Loucy (cell line): ENCODE measurements at regions not wholly inside any gene's neighbourhood (a gene's known extent, or its start where the extent isn't known, plus 50 kb on each side); places are given as distances from the start of the nearest gene placed in this dataset.

Source experiments
- H2AFZ ChIP-seq: fragments of 200-600 bp; sonication (generic); 2 replicates; pipeline ENCODE4 v1.6.0; 2016; ENCODE audit warnings: antibody characterized with exemption, mild to moderate bottlenecking, low read length, moderate library complexity
- H3F3A ChIP-seq: fragments of 200-600 bp; 2 replicates; pipeline ENCODE4 v1.6.0; 2016; ENCODE audit warnings: antibody characterized with exemption, low read depth, mild to moderate bottlenecking
- H3K27me3 ChIP-seq: fragments of 200-600 bp; sonication (generic); 2 replicates; pipeline ENCODE4 v1.6.1; 2014; ENCODE audit warnings: low read length, mild to moderate bottlenecking; ENCODE audit not compliant: insufficient read depth, poor library complexity, severe bottlenecking
- H3K36me3 ChIP-seq: fragments of 200-600 bp; sonication (generic); 2 replicates; pipeline ENCODE4 v1.6.1; 2016; ENCODE audit warnings: low read length; ENCODE audit not compliant: insufficient read depth
- H3K4me1 ChIP-seq: fragments of 200-600 bp; sonication (generic); 2 replicates; pipeline ENCODE4 v1.5.1; 2014; ENCODE audit warnings: low read length, mild to moderate bottlenecking; ENCODE audit not compliant: insufficient read depth, poor library complexity, severe bottlenecking
- H3K4me2 ChIP-seq: fragments of 200-600 bp; sonication (generic); 2 replicates; pipeline ENCODE4 v1.6.0; 2014; ENCODE audit warnings: antibody characterized with exemption, low read length, low read depth, mild to moderate bottlenecking; ENCODE audit not compliant: poor library complexity, severe bottlenecking
- H3K4me3 ChIP-seq: fragments of 200-600 bp; sonication (generic); 2 replicates; pipeline ENCODE4 v1.5.1; 2014; ENCODE audit warnings: low read length, mild to moderate bottlenecking, mixed read lengths; ENCODE audit not compliant: poor library complexity, severe bottlenecking
- H3K79me2 ChIP-seq: fragments of 200-600 bp; sonication (generic); 2 replicates; pipeline ENCODE4 v1.6.1; 2014; ENCODE audit warnings: low read length; ENCODE audit not compliant: insufficient read depth
- H3K9ac ChIP-seq: fragments of 200-600 bp; sonication (generic); 2 replicates; pipeline ENCODE4 v1.6.0; 2014; ENCODE audit warnings: mild to moderate bottlenecking, low read depth, low read length, moderate library complexity; ENCODE audit not compliant: poor library complexity, severe bottlenecking
- H3K9me2 ChIP-seq: fragments of 200-600 bp; sonication (generic); replicated peaks from 2 replicates; pipeline ENCODE4 v1.6.1; 2016; ENCODE audit warnings: low read depth, low read length, mixed read lengths
- H3K9me3 ChIP-seq: fragments of 200-600 bp; sonication (generic); 2 replicates; pipeline ENCODE4 v1.6.1; 2014; ENCODE audit warnings: mild to moderate bottlenecking, antibody characterized with exemption, low read length, low read depth; ENCODE audit not compliant: insufficient read depth
- H4K20me1 ChIP-seq: fragments of 200-600 bp; sonication (generic); 2 replicates; pipeline ENCODE4 v1.6.0; 2014; ENCODE audit warnings: antibody characterized with exemption, low read length, mild to moderate bottlenecking; ENCODE audit not compliant: insufficient read depth, poor library complexity, severe bottlenecking
- EZH2phosphoT487 ChIP-seq: fragments of 200-600 bp; IDR thresholded peaks from 2 replicates; pipeline ENCODE4 v1.6.1; 2018; ENCODE audit warnings: antibody characterized with exemption, mild to moderate bottlenecking, moderate library complexity, borderline replicate concordance
- TF ChIP-seq, protein P1 (sequence below): fragments of 200-600 bp; sonication (generic); conservative IDR thresholded peaks from 2 replicates; pipeline ENCODE4 v1.5.1; 2014; ENCODE audit warnings: mild to moderate bottlenecking, antibody characterized with exemption, low read length

DNA sequence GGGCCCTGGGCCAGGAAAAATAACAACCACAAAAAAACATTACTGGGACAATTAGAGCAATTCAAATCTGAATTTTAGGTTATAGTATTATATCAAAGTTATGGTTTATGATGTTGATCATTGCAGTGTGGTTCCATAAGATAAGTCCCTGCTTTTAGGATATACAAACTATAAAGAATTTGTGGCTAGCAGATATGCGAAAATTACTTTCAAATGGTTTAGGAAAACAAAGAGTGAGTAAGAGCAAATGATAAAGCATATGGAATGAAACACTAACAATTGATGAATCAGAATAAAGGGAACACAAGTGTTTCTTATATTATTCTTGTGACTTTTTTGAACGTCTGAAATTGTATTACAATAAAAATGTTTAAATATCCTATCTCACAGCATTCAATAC, 64.4 kb upstream of the HECTD2 start:
- Histone ChIP-seq H3K9me3 (no peaks in the 10 kb centered on the region), H3K4me1 (peaks cover 4% of the 10 kb centered on the region), H3K9me2 (no peaks in the 10 kb centered on the region), H3K4me3 (no peak overlapping the region), H2AFZ (no peak overlapping the region), H3K79me2 (no peaks in the 10 kb centered on the region), H3K9ac (no peak overlapping the region), H3F3A (no peaks in the 10 kb centered on the region), H3K27me3 (no peaks in the 10 kb centered on the region), H3K4me2 (no peak overlapping the region), H3K36me3 (no peaks in the 10 kb centered on the region), H4K20me1 (no peaks in the 10 kb centered on the region)
- TF ChIP-seq EZH2phosphoT487: no peak
- TF ChIP-seq, protein P1, sequence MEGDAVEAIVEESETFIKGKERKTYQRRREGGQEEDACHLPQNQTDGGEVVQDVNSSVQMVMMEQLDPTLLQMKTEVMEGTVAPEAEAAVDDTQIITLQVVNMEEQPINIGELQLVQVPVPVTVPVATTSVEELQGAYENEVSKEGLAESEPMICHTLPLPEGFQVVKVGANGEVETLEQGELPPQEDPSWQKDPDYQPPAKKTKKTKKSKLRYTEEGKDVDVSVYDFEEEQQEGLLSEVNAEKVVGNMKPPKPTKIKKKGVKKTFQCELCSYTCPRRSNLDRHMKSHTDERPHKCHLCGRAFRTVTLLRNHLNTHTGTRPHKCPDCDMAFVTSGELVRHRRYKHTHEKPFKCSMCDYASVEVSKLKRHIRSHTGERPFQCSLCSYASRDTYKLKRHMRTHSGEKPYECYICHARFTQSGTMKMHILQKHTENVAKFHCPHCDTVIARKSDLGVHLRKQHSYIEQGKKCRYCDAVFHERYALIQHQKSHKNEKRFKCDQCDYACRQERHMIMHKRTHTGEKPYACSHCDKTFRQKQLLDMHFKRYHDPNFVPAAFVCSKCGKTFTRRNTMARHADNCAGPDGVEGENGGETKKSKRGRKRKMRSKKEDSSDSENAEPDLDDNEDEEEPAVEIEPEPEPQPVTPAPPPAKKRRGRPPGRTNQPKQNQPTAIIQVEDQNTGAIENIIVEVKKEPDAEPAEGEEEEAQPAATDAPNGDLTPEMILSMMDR: no peak

DNA sequence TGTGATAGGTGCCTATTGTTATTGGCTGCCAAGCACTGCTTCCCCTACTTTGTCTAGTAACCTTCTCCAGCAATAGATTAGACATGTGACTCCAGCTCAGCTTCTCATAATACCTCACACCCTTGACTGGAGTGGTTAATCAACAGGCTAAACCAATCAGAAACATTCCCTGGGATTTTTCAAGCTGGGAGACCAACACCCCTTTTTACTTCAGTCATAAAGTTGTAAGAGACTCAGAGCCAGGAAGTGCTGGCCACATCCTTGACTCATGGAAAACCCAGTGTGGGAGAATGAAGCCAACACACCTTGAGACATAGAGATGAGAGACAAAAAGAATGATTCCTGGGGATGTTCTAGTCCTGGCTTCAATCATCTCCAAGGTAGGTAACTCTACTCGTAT, 62.6 kb upstream of the HECTD2 start:
- no peaks in the 10 kb centered on the region for H3K9me3 ChIP-seq
- H3K4me3 ChIP-seq: no peak overlapping the region
- no peaks in the 10 kb centered on the region for H3K9me2 ChIP-seq
- H2AFZ ChIP-seq: no peak overlapping the region
- H4K20me1 ChIP-seq: no peaks in the 10 kb centered on the region
- H3F3A ChIP-seq: no peaks in the 10 kb centered on the region
- H3K9ac ChIP-seq: no peak overlapping the region
- no peaks in the 10 kb centered on the region for H3K79me2 ChIP-seq
- TF ChIP-seq EZH2phosphoT487: no peak
- TF ChIP-seq, protein P1: no peak
- H3K4me2 ChIP-seq: no peak overlapping the region
- no peaks in the 10 kb centered on the region for H3K36me3 ChIP-seq
- peaks cover 4% of the 10 kb centered on the region for H3K4me1 ChIP-seq
- no peaks in the 10 kb centered on the region for H3K27me3 ChIP-seq

DNA sequence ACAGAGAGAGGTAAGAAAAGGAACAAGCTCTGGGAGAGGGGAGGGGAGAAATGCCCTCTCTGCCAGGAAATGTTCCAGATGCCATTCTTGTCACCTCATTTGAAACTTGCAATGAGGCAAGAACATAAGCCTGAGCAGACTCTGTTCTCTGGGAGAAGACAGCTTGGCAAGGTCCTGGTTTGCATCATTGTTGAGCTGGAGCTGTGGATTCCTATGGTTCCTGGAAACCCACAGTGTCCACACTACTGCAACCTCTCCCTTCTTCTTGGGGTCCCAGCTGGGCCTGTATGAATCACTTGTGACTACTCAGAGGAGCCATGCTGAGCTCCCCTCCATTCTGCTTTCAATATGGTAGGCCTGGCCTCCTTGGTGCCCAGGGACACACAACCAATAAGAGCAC, 60.8 kb upstream of the HECTD2 start:
- Histone ChIP-seq H3K4me2 (no peak overlapping the region), H3K9me2 (no peaks in the 10 kb centered on the region), H3K4me1 (peaks cover 7% of the 10 kb centered on the region), H2AFZ (no peak overlapping the region), H3K9ac (no peak overlapping the region), H3K27me3 (no peaks in the 10 kb centered on the region), H3K79me2 (no peaks in the 10 kb centered on the region), H3K4me3 (no peak overlapping the region), H3F3A (no peaks in the 10 kb centered on the region), H4K20me1 (no peaks in the 10 kb centered on the region), H3K36me3 (no peaks in the 10 kb centered on the region), H3K9me3 (no peaks in the 10 kb centered on the region)
- no peak for TF ChIP-seq EZH2phosphoT487
- TF ChIP-seq, protein P1: no peak
